Neutrophil (primary cell): ENCODE measurements at regions not wholly inside any gene's neighbourhood (a gene's known extent, or its start where the extent isn't known, plus 50 kb on each side); places are given as distances from the start of the nearest gene placed in this dataset.
A peak's percentile ranks its signal among the peaks of the same experiment; 100 is the strongest.

ENCODE experiments used
- H3K27ac ChIP-seq: fragments of 200-600 bp; sonication (generic); 2 replicates; pipeline ENCODE4 v1.5.1; 2016; ENCODE audit warnings: mild to moderate bottlenecking, moderate library complexity
- H3K27me3 ChIP-seq: fragments of 200-600 bp; sonication (generic); 2 replicates; pipeline ENCODE4 v1.6.0; 2016; ENCODE audit warnings: mild to moderate bottlenecking
- H3K36me3 ChIP-seq: fragments of 200-600 bp; sonication (generic); 2 replicates; pipeline ENCODE4 v1.5.1; 2017
- H3K4me1 ChIP-seq, 2 experiments: fragments of 200-600 bp in 1 of 2; sonication (generic) in 1 of 2; 1 replicate in 1 of 2; 2 replicates in 1 of 2; pipeline versions ENCODE4 v1.5.1 to v1.6.1; 2013 to 2016; ENCODE audit warnings: low read depth in 1 of 2, low read length in 1 of 2, mild to moderate bottlenecking in 1 of 2, moderate library complexity in 1 of 2; ENCODE audit not compliant: control insufficient read depth in 1 of 2, insufficient read depth in 1 of 2
- H3K4me3 ChIP-seq, 2 experiments: fragments of 200-600 bp in 1 of 2; sonication (generic) in 1 of 2; 1 replicate in 1 of 2; 2 replicates in 1 of 2; pipeline ENCODE4 v1.5.1; 2013 to 2016; ENCODE audit warnings: low read depth in 1 of 2, low read length in 1 of 2, mild to moderate bottlenecking in 1 of 2, moderate library complexity in 1 of 2
- H3K9me3 ChIP-seq: fragments of 200-600 bp; sonication (generic); 2 replicates; pipeline ENCODE4 v1.5.1; 2016
- CTCF ChIP-seq: fragments of 200-600 bp; sonication (generic); IDR thresholded peaks from 2 replicates; pipeline ENCODE4 v1.5.1; 2016; ENCODE audit warnings: antibody characterized with exemption

DNA sequence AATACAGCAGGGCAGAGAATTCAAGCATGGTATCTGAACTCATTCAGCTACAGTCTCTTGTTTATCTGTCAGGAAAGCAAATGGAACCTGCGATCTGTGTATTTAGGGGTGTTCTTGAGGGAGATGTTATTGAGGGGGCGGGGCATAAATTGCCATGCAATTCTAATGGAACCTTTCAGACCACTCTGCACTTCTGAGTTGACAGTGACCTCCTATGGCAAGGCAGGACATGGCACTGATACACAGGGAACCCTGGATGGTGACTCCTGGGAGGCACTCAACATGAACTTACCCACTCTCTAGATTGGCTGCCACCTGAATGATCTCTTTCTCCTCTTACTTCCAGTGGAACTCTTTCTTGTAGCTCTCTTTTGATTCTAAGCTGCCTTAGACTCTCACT lies 787.3 kb downstream of the VRK1 start:
- Histone ChIP-seq H3K27me3 (no peaks in the 10 kb centered on the region), H3K4me3 (no peak overlapping the region), H3K9me3 (no peaks in the 10 kb centered on the region), H3K27ac (no peak overlapping the region), H3K4me1 (peaks cover 9 to 10% of the 10 kb centered on the region in 2 experiments), H3K36me3 (no peaks in the 10 kb centered on the region)
- TF ChIP-seq CTCF: peak; percentile 11

GRCh38 chr14:97592341-97592980 lies 795.3 kb downstream of the VRK1 start:
- TF ChIP-seq CTCF: no peak
- Histone ChIP-seq H3K27ac (no peak overlapping the region), H3K27me3 (no peaks in the 10 kb centered on the region), H3K36me3 (no peaks in the 10 kb centered on the region), H3K9me3 (no peaks in the 10 kb centered on the region), H3K4me3 (no peak overlapping the region), H3K4me1 (peaks cover 31 to 32% of the 10 kb centered on the region in 2 experiments)

GRCh38 chr14:97594306-97594705 lies 797.1 kb downstream of the VRK1 start:
- Histone ChIP-seq H3K4me1 (peaks cover 22 to 24% of the 10 kb centered on the region in 2 experiments), H3K27me3 (no peaks in the 10 kb centered on the region), H3K4me3 (no peak overlapping the region), H3K36me3 (no peaks in the 10 kb centered on the region), H3K27ac (peak overlapping the region; percentile 68), H3K9me3 (no peaks in the 10 kb centered on the region)
- no peak for TF ChIP-seq CTCF

GRCh38 chr14:97602438-97603117 lies 805.4 kb downstream of the VRK1 start:
- Histone ChIP-seq H3K36me3 (no peaks in the 10 kb centered on the region), H3K27me3 (peaks cover 32% of the 10 kb centered on the region), H3K4me1 (no peaks in the 10 kb centered on the region), H3K4me3 (no peak overlapping the region), H3K27ac (no peak overlapping the region), H3K9me3 (no peaks in the 10 kb centered on the region)
- no peak for TF ChIP-seq CTCF

GRCh38 chr14:97603201-97603600 lies 806.0 kb downstream of the VRK1 start:
- Histone ChIP-seq H3K4me1 (no peaks in the 10 kb centered on the region), H3K9me3 (no peaks in the 10 kb centered on the region)

More at GRCh38 chr14:97603201-97603600, 806.0 kb downstream of the VRK1 start:
- TF ChIP-seq CTCF: no peak
- Histone ChIP-seq H3K36me3 (no peaks in the 10 kb centered on the region), H3K27me3 (peaks cover 32% of the 10 kb centered on the region), H3K4me3 (no peak overlapping the region), H3K27ac (no peak overlapping the region)
